ENCODE measurements at regions not wholly inside any gene's neighbourhood (a gene's known extent, or its start where the extent isn't known, plus 50 kb on each side); places are given as distances from the start of the nearest gene placed in this dataset.

DNA sequence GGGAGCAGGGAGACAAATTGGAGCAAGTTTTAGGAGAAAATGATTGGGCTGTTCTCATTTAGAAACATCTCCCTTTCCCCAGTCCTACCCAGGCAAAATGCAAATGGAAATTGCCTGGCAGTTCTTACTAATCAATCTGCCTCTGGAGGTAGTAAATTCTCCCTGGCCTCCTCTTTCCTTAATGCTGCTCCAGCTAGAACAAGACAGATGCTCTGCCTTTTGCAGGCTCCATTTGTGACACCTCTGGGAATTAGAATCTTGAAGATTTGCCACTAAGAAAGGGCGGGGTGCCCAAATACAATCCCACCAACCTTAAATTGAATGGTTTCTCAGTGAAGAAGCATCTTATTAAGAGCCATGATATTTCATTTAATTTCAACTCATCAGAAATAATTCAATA lies 377.7 kb upstream of the CDH11 start:
- TF ChIP-seq POLR2A (IDR thresholded peaks at IDR 0.05), result no peak
- TF ChIP-seq, protein P1, sequence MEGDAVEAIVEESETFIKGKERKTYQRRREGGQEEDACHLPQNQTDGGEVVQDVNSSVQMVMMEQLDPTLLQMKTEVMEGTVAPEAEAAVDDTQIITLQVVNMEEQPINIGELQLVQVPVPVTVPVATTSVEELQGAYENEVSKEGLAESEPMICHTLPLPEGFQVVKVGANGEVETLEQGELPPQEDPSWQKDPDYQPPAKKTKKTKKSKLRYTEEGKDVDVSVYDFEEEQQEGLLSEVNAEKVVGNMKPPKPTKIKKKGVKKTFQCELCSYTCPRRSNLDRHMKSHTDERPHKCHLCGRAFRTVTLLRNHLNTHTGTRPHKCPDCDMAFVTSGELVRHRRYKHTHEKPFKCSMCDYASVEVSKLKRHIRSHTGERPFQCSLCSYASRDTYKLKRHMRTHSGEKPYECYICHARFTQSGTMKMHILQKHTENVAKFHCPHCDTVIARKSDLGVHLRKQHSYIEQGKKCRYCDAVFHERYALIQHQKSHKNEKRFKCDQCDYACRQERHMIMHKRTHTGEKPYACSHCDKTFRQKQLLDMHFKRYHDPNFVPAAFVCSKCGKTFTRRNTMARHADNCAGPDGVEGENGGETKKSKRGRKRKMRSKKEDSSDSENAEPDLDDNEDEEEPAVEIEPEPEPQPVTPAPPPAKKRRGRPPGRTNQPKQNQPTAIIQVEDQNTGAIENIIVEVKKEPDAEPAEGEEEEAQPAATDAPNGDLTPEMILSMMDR (IDR thresholded peaks at IDR 0.05), result no peak
